ENCODE measurements at regions not wholly inside any gene's neighbourhood (a gene's known extent, or its start where the extent isn't known, plus 50 kb on each side); places are given as distances from the start of the nearest gene placed in this dataset.

- H3K36me3 ChIP-seq (ENCODE audit: control insufficient read depth in 1 of 2, insufficient read depth in 2 of 2, low read depth in 1 of 2, low read length in 2 of 2) = no peaks in the 10 kb centered on the region
- no peak overlapping the region for H2AK5ac ChIP-seq (ENCODE audit: low read length, severe bottlenecking)
- no peak overlapping the region for H3K9ac ChIP-seq (ENCODE audit: low read length)
- no peaks in the 10 kb centered on the region for H3K9me3 ChIP-seq (ENCODE audit: control insufficient read depth, low read length)
- H3K14ac ChIP-seq (ENCODE audit: low read length in 2 of 2) = no peak overlapping the region
- H2BK120ac ChIP-seq (ENCODE audit: low read depth, low read length) = no peak overlapping the region
- no peak overlapping the region for H2BK15ac ChIP-seq (ENCODE audit: low read depth, poor library complexity, severe bottlenecking)
- H2AFZ ChIP-seq (ENCODE audit: low read depth, low read length) = no peak overlapping the region
- H4K8ac ChIP-seq (ENCODE audit: low read length) = no peak overlapping the region
- H2BK5ac ChIP-seq (ENCODE audit: low read depth, low read length, poor library complexity, severe bottlenecking) = no peak overlapping the region
- H3K27me3 ChIP-seq (ENCODE audit: control insufficient read depth in 1 of 2, insufficient read depth in 1 of 2, low read length in 2 of 2) = no peaks in the 10 kb centered on the region
- 100% methylated on average over 1 of the region's 1 CpG for WGBS
- H2BK12ac ChIP-seq (ENCODE audit: low read length in 2 of 2) = no peak overlapping the region
- no peaks in the 10 kb centered on the region for H3K79me1 ChIP-seq (replicated peaks; ENCODE audit: low read length, poor library complexity, severe bottlenecking)
- no peaks in the 10 kb centered on the region for H3K4me1 ChIP-seq (ENCODE audit: control insufficient read depth, insufficient read depth, low read depth, low read length)
- no peak overlapping the region for H3K18ac ChIP-seq (ENCODE audit: low read depth in 1 of 2, low read length in 2 of 2)
- no peak overlapping the region for H3K4me3 ChIP-seq (ENCODE audit: insufficient read depth in 1 of 2, low read depth in 1 of 2, low read length in 2 of 2)
- H3K23ac ChIP-seq (ENCODE audit: low read length in 2 of 2) = no peak overlapping the region
- no peak overlapping the region for H3K4ac ChIP-seq (ENCODE audit: low read depth in 1 of 2, low read length in 2 of 2)
- no peak overlapping the region for H3K4me2 ChIP-seq (ENCODE audit: low read length, poor library complexity, severe bottlenecking)
- H4K91ac ChIP-seq (ENCODE audit: low read length) = no peak overlapping the region
- no peak for DNase-seq
- H3K27ac ChIP-seq (ENCODE audit: low read length, poor library complexity, severe bottlenecking) = no peak overlapping the region
Measured at GRCh38 chr3:76958861-76959260, 81.0 kb upstream of the ROBO2 start.

GRCh38 chr3:76961284-76961683, 78.6 kb upstream of the ROBO2 start:
- Histone ChIP-seq H2BK12ac (ENCODE audit: low read length in 2 of 2) (no peak overlapping the region), H3K9ac (ENCODE audit: low read length) (no peak overlapping the region), H3K36me3 (ENCODE audit: control insufficient read depth in 1 of 2, insufficient read depth in 2 of 2, low read depth in 1 of 2, low read length in 2 of 2) (no peaks in the 10 kb centered on the region), H3K4me2 (ENCODE audit: low read length, poor library complexity, severe bottlenecking) (no peak overlapping the region), H2BK15ac (ENCODE audit: low read depth, poor library complexity, severe bottlenecking) (no peak overlapping the region), H3K4me1 (ENCODE audit: control insufficient read depth, insufficient read depth, low read depth, low read length) (no peaks in the 10 kb centered on the region), H3K27ac (ENCODE audit: low read length, poor library complexity, severe bottlenecking) (no peak overlapping the region), H2AFZ (ENCODE audit: low read depth, low read length) (no peak overlapping the region), H3K27me3 (ENCODE audit: control insufficient read depth in 1 of 2, insufficient read depth in 1 of 2, low read length in 2 of 2) (no peaks in the 10 kb centered on the region), H3K79me1 (replicated peaks; ENCODE audit: low read length, poor library complexity, severe bottlenecking) (no peaks in the 10 kb centered on the region), H2AK5ac (ENCODE audit: low read length, severe bottlenecking) (no peak overlapping the region), H2BK120ac (ENCODE audit: low read depth, low read length) (no peak overlapping the region), H3K18ac (ENCODE audit: low read depth in 1 of 2, low read length in 2 of 2) (no peak overlapping the region), H4K91ac (ENCODE audit: low read length) (no peak overlapping the region), H3K4ac (ENCODE audit: low read depth in 1 of 2, low read length in 2 of 2) (no peak overlapping the region), H2BK5ac (ENCODE audit: low read depth, low read length, poor library complexity, severe bottlenecking) (no peak overlapping the region), H3K23ac (ENCODE audit: low read length in 2 of 2) (no peak overlapping the region), H4K8ac (ENCODE audit: low read length) (no peak overlapping the region), H3K9me3 (ENCODE audit: control insufficient read depth, low read length) (peaks cover 1% of the 10 kb centered on the region), H3K4me3 (ENCODE audit: insufficient read depth in 1 of 2, low read depth in 1 of 2, low read length in 2 of 2) (no peak overlapping the region), H3K14ac (ENCODE audit: low read length in 2 of 2) (no peak overlapping the region)
- WGBS = 89% methylated on average over 3 of the region's 4 CpGs
- DNase-seq = no peak

- H3K18ac ChIP-seq (ENCODE audit: low read depth in 1 of 2, low read length in 2 of 2) = no peak overlapping the region
- no peak overlapping the region for H2BK12ac ChIP-seq (ENCODE audit: low read length in 2 of 2)
- DNase-seq = peak; percentile 52
- 0% methylated on average over 1 of the region's 4 CpGs for WGBS
- peak overlapping the region; percentile 61 for H2AFZ ChIP-seq (ENCODE audit: low read depth, low read length)
- no peak overlapping the region for H2BK15ac ChIP-seq (ENCODE audit: low read depth, poor library complexity, severe bottlenecking)
- no peak overlapping the region for H3K4me2 ChIP-seq (ENCODE audit: low read length, poor library complexity, severe bottlenecking)
- no peaks in the 10 kb centered on the region for H3K4me1 ChIP-seq (ENCODE audit: control insufficient read depth, insufficient read depth, low read depth, low read length)
- no peak overlapping the region for H3K23ac ChIP-seq (ENCODE audit: low read length in 2 of 2)
- no peak overlapping the region for H3K4ac ChIP-seq (ENCODE audit: low read depth in 1 of 2, low read length in 2 of 2)
- H3K27ac ChIP-seq (ENCODE audit: low read length, poor library complexity, severe bottlenecking) = no peak overlapping the region
- H3K27me3 ChIP-seq (ENCODE audit: control insufficient read depth in 1 of 2, insufficient read depth in 1 of 2, low read length in 2 of 2) = no peaks in the 10 kb centered on the region
- no peak overlapping the region for H3K4me3 ChIP-seq (ENCODE audit: insufficient read depth in 1 of 2, low read depth in 1 of 2, low read length in 2 of 2)
- no peaks in the 10 kb centered on the region for H3K79me1 ChIP-seq (replicated peaks; ENCODE audit: low read length, poor library complexity, severe bottlenecking)
- H3K14ac ChIP-seq (ENCODE audit: low read length in 2 of 2) = no peak overlapping the region
- no peak overlapping the region for H2BK120ac ChIP-seq (ENCODE audit: low read depth, low read length)
- no peak overlapping the region for H4K8ac ChIP-seq (ENCODE audit: low read length)
- peaks cover 7% of the 10 kb centered on the region for H3K9me3 ChIP-seq (ENCODE audit: control insufficient read depth, low read length)
- H3K36me3 ChIP-seq (ENCODE audit: control insufficient read depth in 1 of 2, insufficient read depth in 2 of 2, low read depth in 1 of 2, low read length in 2 of 2) = no peaks in the 10 kb centered on the region
- no peak overlapping the region for H2AK5ac ChIP-seq (ENCODE audit: low read length, severe bottlenecking)
- no peak overlapping the region for H4K91ac ChIP-seq (ENCODE audit: low read length)
- H2BK5ac ChIP-seq (ENCODE audit: low read depth, low read length, poor library complexity, severe bottlenecking) = no peak overlapping the region
- no peak overlapping the region for H3K9ac ChIP-seq (ENCODE audit: low read length)
Measured at GRCh38 chr3:76965122-76965725, 74.7 kb upstream of the ROBO2 start.

DNA sequence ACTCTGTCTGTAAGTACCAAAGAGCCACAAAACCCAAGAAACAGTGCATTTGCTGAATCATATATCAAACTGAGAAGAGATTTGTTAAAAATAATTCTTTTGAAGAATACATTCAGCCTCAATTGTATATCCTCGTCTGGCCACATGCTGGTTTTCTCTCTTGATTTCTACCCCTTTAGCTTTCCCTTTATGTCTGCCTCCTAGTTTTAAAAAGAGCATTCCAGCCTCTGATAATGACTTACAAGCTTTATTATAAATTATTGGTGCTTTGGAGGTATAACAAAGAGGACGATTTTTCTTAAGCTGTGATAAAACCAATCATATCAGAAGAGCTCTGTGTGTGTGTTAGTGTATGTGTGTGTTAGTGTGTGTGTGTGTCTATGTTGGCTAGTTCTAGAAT, 70.4 kb upstream of the ROBO2 start:
- H4K91ac ChIP-seq (ENCODE audit: low read length) = no peak overlapping the region
- no peaks in the 10 kb centered on the region for H3K36me3 ChIP-seq (ENCODE audit: control insufficient read depth in 1 of 2, insufficient read depth in 2 of 2, low read depth in 1 of 2, low read length in 2 of 2)
- no peak overlapping the region for H3K9ac ChIP-seq (ENCODE audit: low read length)
- H2AK5ac ChIP-seq (ENCODE audit: low read length, severe bottlenecking) = no peak overlapping the region
- no peak overlapping the region for H2BK5ac ChIP-seq (ENCODE audit: low read depth, low read length, poor library complexity, severe bottlenecking)
- peaks cover 7% of the 10 kb centered on the region for H3K9me3 ChIP-seq (ENCODE audit: control insufficient read depth, low read length)
- no peak overlapping the region for H3K23ac ChIP-seq (ENCODE audit: low read length in 2 of 2)
- H3K79me1 ChIP-seq (replicated peaks; ENCODE audit: low read length, poor library complexity, severe bottlenecking) = no peaks in the 10 kb centered on the region
- no peak overlapping the region for H3K14ac ChIP-seq (ENCODE audit: low read length in 2 of 2)
- H4K8ac ChIP-seq (ENCODE audit: low read length) = no peak overlapping the region
- DNase-seq = no peak
- no peak overlapping the region for H2AFZ ChIP-seq (ENCODE audit: low read depth, low read length)
- H3K18ac ChIP-seq (ENCODE audit: low read depth in 1 of 2, low read length in 2 of 2) = no peak overlapping the region
- no peak overlapping the region for H3K4me3 ChIP-seq (ENCODE audit: insufficient read depth in 1 of 2, low read depth in 1 of 2, low read length in 2 of 2)
- WGBS = 100% methylated on average over 1 of the region's 2 CpGs
- no peak overlapping the region for H3K4me2 ChIP-seq (ENCODE audit: low read length, poor library complexity, severe bottlenecking)
- no peak overlapping the region for H2BK15ac ChIP-seq (ENCODE audit: low read depth, poor library complexity, severe bottlenecking)
- H2BK12ac ChIP-seq (ENCODE audit: low read length in 2 of 2) = no peak overlapping the region
- no peak overlapping the region for H3K4ac ChIP-seq (ENCODE audit: low read depth in 1 of 2, low read length in 2 of 2)
- H3K4me1 ChIP-seq (ENCODE audit: control insufficient read depth, insufficient read depth, low read depth, low read length) = no peaks in the 10 kb centered on the region
- no peaks in the 10 kb centered on the region for H3K27me3 ChIP-seq (ENCODE audit: control insufficient read depth in 1 of 2, insufficient read depth in 1 of 2, low read length in 2 of 2)
- no peak overlapping the region for H3K27ac ChIP-seq (ENCODE audit: low read length, poor library complexity, severe bottlenecking)
- H2BK120ac ChIP-seq (ENCODE audit: low read depth, low read length) = no peak overlapping the region

Measured in mesenchymal stem cell (in vitro differentiated cells and primary cell).